Cardiac muscle cell (in vitro differentiated cells and primary cell): ENCODE measurements at regions not wholly inside any gene's neighbourhood (a gene's known extent, or its start where the extent isn't known, plus 50 kb on each side); places are given as distances from the start of the nearest gene placed in this dataset.
"Not testable (repeated sequence)": the region's sequence is repeated elsewhere in the genome, so short reads cannot be mapped to it uniquely, and the experiment has no call there.

Experiments used
- DNase-seq, 2 donors: peaks; one replicate each; pipeline versions ENCODE4 v3.0.0 to v3.0.0-alpha.2; 2010 to 2017; ENCODE audit warnings: low read depth in 1 of 2, low spot score in 1 of 2
- H3K27ac ChIP-seq: fragments of 200-600 bp; sonication (generic); 2 replicates; pipeline ENCODE4 v1.5.1; 2016
- H3K27me3 ChIP-seq: fragments of 200-600 bp; sonication (generic); 2 replicates; pipeline ENCODE4 v1.6.0; 2016; ENCODE audit warnings: control low read depth
- H3K36me3 ChIP-seq: fragments of 200-600 bp; sonication (generic); 2 replicates; pipeline ENCODE4 v1.5.1; 2016; ENCODE audit warnings: control low read depth
- H3K4me1 ChIP-seq: fragments of 200-600 bp; sonication (generic); 2 replicates; pipeline ENCODE4 v1.8.1; 2017; ENCODE audit warnings: low read depth, mild to moderate bottlenecking, mixed run types
- H3K4me3 ChIP-seq: fragments of 200-600 bp; sonication (generic); 2 replicates; pipeline ENCODE4 v1.5.1; 2016; ENCODE audit warnings: mild to moderate bottlenecking
- H3K9me3 ChIP-seq: fragments of 200-600 bp; sonication (generic); 2 replicates; pipeline ENCODE4 v1.5.1; 2017; ENCODE audit warnings: low read depth, mild to moderate bottlenecking, control low read depth
- TF ChIP-seq, protein P1 (sequence below): IDR thresholded peaks from 2 replicates; pipeline ENCODE4 v1.5.1; 2012; ENCODE audit warnings: low read depth, mild to moderate bottlenecking, low read length

DNA sequence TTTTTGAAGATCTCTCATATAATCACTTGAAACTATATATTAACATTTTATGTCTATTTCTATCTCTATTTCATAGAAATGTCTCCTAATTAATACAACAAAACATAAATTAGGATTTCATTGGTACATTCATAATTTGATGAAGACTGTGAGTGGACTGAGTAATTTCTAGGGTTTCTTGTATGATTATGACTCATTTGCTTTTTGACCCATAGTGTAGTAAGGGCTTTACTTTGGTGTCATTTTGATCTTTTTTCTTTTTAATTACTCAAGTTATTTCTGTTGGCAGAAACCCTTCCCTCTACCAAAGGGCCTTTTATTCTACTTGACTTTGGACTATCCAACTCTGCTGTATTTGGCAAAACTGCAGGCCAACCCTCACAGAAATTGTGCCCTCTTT lies 207.9 kb upstream of the MAGEB16 start:
- TF ChIP-seq, protein P1, sequence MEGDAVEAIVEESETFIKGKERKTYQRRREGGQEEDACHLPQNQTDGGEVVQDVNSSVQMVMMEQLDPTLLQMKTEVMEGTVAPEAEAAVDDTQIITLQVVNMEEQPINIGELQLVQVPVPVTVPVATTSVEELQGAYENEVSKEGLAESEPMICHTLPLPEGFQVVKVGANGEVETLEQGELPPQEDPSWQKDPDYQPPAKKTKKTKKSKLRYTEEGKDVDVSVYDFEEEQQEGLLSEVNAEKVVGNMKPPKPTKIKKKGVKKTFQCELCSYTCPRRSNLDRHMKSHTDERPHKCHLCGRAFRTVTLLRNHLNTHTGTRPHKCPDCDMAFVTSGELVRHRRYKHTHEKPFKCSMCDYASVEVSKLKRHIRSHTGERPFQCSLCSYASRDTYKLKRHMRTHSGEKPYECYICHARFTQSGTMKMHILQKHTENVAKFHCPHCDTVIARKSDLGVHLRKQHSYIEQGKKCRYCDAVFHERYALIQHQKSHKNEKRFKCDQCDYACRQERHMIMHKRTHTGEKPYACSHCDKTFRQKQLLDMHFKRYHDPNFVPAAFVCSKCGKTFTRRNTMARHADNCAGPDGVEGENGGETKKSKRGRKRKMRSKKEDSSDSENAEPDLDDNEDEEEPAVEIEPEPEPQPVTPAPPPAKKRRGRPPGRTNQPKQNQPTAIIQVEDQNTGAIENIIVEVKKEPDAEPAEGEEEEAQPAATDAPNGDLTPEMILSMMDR = no peak
- H3K36me3 ChIP-seq = no peaks in the 10 kb centered on the region
- no peaks in the 10 kb centered on the region for H3K27me3 ChIP-seq
- no peak overlapping the region for H3K27ac ChIP-seq
- no peak overlapping the region for H3K4me3 ChIP-seq
- no peaks in the 10 kb centered on the region for H3K9me3 ChIP-seq
- DNase-seq = no peak
- H3K4me1 ChIP-seq = no peaks in the 10 kb centered on the region

DNA sequence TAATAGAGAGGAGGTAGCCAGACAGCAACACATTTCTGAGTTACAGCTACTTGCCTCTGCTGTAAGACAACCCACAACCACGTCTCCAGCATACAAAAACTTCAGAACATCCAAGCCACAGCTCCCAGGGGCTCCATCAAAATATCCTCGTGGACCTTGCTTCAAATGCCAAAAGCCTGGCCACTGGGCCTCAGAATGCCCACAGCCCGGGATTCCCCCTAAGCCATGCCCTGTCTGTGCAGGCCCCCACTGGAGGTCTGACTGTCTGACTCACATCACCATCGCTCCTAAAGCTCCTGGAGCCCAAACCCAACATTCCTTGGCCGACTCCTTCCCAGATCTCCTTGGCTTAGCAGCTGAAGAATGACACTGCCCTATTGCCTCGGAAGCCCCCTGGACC lies 186.6 kb upstream of the MAGEB16 start:
- H3K27me3 ChIP-seq, DNase-seq: not testable (repeated sequence)

DNA sequence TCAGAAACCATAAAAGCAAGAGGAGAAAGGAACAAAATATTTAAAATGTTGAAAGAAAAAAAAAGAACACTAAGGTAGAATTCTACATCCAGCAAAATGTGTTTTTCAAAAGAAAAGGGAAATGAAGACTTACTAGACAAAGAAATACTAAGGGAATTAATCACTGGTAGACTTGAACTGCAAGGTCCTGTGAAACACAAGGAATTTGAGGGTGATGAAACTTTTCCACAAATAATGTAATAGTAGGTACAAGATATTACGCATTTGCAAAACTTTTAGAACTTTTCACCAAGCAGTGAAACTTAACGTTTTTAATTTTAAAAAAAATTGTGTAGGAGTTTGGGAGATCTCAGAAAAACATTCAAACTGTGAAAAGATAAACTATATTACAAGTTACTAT lies 180.3 kb upstream of the MAGEB16 start:
- Histone ChIP-seq H3K9me3 (no peaks in the 10 kb centered on the region), H3K27me3 (no peaks in the 10 kb centered on the region), H3K4me1 (no peaks in the 10 kb centered on the region), H3K4me3 (no peak overlapping the region), H3K27ac (no peak overlapping the region), H3K36me3 (no peaks in the 10 kb centered on the region)
- no peak for DNase-seq
- TF ChIP-seq, protein P1 = no peak

More for the DNA sequence above, 186.6 kb upstream of the MAGEB16 start:
- not testable (repeated sequence) for H3K36me3 ChIP-seq, H3K4me1 ChIP-seq, H3K4me3 ChIP-seq, H3K9me3 ChIP-seq, H3K27ac ChIP-seq

DNA sequence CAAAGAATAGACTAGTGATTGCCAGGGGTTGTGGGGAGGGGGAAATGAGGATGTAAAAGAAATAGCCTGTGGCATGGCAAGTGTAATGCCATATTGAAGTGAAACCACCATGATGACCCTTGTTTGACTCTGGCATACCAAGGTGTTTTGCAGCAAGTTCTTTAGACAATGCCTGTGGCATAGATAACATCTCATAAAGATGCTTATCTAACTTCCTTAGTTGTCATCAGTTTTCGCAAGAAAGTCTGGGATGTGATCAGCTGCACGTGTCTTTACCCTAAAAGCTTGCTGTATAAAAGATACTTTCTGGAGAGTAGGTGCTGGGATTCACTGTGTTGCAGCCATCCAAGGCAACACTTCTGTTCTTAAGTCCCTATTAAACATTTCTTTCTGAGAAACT lies 176.1 kb upstream of the MAGEB16 start:
- H3K4me1 ChIP-seq = no peaks in the 10 kb centered on the region
- TF ChIP-seq, protein P1 = no peak
- H3K4me3 ChIP-seq = no peak overlapping the region
- H3K27me3 ChIP-seq = no peaks in the 10 kb centered on the region
- H3K9me3 ChIP-seq = no peaks in the 10 kb centered on the region
- H3K27ac ChIP-seq = no peak overlapping the region
- DNase-seq = no peak
- H3K36me3 ChIP-seq = no peaks in the 10 kb centered on the region

DNA sequence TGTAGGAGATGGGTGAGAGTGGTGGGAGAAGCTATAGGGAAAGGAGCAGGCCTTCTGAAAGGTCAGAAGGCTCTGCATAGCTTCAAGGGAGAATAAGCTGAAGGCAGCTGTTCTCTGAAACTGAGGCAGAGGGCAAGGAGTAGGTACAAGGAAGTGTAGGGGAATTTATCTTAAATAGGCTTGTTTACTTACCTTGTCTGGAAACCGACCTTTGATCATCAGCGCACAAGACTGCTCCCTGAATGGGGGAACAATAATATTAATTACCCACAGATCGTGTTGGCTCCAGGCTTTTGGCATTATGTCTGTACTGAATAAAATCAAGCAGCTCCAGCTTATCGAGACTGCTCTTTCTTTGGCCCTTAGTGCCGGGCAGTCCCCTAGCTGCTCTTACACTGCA lies 175.5 kb upstream of the MAGEB16 start:
- Histone ChIP-seq H3K36me3 (no peaks in the 10 kb centered on the region), H3K27me3 (no peaks in the 10 kb centered on the region), H3K27ac (no peak overlapping the region), H3K9me3 (no peaks in the 10 kb centered on the region), H3K4me1 (no peaks in the 10 kb centered on the region), H3K4me3 (no peak overlapping the region)
- DNase-seq = no peak
- TF ChIP-seq, protein P1 = no peak

DNA sequence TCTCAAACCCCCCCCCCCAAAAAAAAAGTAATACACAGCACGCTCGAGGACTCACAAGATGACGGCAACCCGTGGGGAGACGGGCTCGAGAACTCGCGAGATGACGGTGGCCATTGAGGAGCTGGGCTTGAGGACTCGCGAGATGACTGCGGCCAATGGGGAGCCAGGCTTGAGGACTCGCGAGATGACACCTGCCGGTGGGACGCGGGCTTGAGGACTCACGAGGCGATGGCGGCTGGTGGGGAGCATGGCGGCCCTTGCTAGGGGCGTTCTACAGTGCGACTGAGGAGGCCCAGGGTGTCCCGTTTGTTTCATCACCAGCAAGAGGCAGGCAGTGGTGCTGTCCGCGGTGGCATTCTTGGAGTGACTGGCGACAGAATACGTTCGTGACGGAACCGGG lies 172.4 kb upstream of the MAGEB16 start:
- no peaks in the 10 kb centered on the region for H3K36me3 ChIP-seq
- no peak for DNase-seq

More for the DNA sequence above, 172.4 kb upstream of the MAGEB16 start:
- Histone ChIP-seq H3K27ac (no peak overlapping the region), H3K4me3 (no peak overlapping the region), H3K4me1 (no peaks in the 10 kb centered on the region), H3K9me3 (no peaks in the 10 kb centered on the region), H3K27me3 (no peaks in the 10 kb centered on the region)
- TF ChIP-seq, protein P1 = no peak
